ENCODE measurements at regions not wholly inside any gene's neighbourhood (a gene's known extent, or its start where the extent isn't known, plus 50 kb on each side); places are given as distances from the start of the nearest gene placed in this dataset.
A peak's percentile ranks its signal among the peaks of the same experiment; 100 is the strongest.

GRCh38 chr1:175841738-175842187, 98.4 kb upstream of the TNR start:
- in situ Hi-C loops (cut with HindIII; ENCODE audit: low pct_unique_long_range_greater_than_20kb, low sequenced_read_pairs), result no loop called here
- no peak for DNase-seq (ENCODE audit: low read depth, low spot score)

- in situ Hi-C loops (cut with HindIII; ENCODE audit: low pct_unique_long_range_greater_than_20kb, low sequenced_read_pairs), result no loop called here
- DNase-seq (ENCODE audit: low read depth, low spot score), result no peak
Observed at GRCh38 chr1:175840787-175841186, 97.4 kb upstream of the TNR start.

DNA sequence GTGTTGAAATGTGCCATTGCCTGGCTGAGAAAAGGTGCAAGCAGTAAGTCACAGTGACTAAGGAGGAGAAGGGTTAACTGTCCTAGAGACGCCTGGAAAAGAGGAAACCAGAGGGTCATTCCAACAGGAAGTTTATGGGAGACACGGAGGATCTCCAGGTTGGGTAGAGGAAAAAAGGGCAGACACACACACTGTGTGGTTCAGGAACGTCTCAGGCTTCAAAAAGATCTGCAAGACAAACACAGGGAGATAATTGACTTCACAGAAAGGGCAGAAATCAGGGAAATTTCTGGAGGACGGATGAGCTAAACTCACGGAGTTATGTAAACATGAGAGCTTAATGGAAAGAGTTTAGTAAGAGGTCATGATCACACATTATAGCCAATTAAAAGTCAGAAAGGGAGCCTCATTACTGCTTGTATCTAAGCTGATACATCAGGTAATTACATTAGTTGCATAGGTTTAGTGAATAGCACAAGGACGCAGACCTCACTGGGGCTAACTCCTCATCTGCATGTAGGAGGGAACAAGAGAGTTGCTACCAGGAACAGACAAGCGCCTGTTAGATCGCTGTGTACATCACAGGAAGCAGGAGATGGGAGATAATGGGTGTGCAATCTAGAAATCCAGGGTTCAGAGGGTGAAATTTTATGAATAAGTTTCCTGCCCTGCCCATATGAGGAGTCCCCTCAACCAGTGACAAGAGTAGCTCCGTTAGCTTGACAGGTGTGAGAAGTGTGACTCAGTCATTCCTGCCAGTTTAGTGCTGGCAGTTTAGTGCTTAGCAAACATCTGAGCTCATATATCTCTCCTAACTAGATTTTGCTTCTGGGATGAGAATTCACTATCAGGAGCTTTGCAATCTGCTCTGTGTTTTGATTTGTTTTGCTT, 96.6 kb upstream of the TNR start:
- DNase-seq (ENCODE audit: low read depth, low spot score), result no peak
- in situ Hi-C loops (cut with HindIII; ENCODE audit: low pct_unique_long_range_greater_than_20kb, low sequenced_read_pairs), result no loop called here

DNA sequence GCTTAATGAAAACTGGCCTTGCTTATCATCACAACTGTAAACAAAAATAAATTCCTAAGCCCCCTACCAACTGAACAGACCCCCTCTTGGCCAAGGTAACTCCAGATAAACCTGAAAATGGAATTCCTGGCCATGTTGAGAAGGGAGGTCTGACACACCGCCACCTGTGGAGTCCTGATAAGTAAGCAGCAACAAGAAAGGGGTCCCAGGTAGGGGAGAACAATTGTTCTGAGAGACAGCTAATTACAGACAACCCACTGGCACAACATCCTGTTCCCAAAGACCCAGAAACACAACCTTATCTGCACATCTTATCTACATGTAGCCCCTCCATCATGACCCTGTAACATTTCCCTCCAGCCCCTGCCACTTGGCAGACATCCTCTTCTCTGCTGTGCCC, 91.2 kb upstream of the TNR start:
- in situ Hi-C loops (cut with HindIII; ENCODE audit: low pct_unique_long_range_greater_than_20kb, low sequenced_read_pairs), result no loop called here

GRCh38 chr1:175833951-175834350, 90.6 kb upstream of the TNR start:
- no peak for DNase-seq (ENCODE audit: low read depth, low spot score)
- in situ Hi-C loops (cut with HindIII; ENCODE audit: low pct_unique_long_range_greater_than_20kb, low sequenced_read_pairs), result no loop called here

More for the DNA sequence above, 91.2 kb upstream of the TNR start:
- no peak for DNase-seq (ENCODE audit: low read depth, low spot score)

DNA sequence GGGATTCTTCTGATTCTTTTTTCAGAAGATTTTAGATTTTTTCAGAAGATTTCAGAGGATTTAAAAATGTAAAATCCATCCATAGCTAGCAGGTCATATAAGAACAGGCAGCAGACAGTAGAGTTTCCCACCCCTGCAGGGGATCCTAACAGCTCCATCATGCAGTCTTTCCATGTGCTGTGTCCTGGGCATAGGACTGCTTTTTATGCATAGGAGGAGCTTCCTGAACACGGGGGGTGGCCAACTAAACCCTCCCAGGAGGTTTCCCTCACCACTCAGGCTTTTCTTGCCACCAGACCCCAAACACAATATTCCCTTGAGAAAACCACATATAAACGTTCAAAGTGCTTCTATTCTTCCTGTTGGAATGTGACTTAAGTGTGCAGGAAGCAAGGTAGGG, 90.1 kb upstream of the TNR start:
- DNase-seq (ENCODE audit: low read depth, low spot score), result no peak
- in situ Hi-C loops (cut with HindIII; ENCODE audit: low pct_unique_long_range_greater_than_20kb, low sequenced_read_pairs), result no loop called here

DNA sequence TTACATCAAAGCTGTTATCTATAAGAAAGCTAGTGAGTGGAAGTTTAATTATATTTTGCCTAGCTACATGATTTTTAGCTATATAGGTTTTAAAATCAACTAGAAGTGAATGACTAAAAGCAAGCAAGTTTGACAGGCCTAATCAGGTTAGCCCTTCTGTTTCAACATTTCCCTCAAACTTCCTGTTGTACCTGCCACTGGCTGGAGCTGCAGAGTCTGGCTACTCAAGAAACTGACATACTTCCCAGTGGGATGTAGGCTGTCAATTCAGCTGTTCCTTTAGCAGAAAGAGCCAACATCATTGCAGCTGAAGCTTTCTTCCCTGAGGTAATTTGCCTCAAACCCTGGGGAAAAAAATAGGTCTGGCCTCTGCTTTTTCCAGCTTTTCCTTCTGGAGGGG, 87.1 kb upstream of the TNR start:
- in situ Hi-C loops (cut with HindIII; ENCODE audit: low pct_unique_long_range_greater_than_20kb, low sequenced_read_pairs), result no loop called here
- no peak for DNase-seq (ENCODE audit: low read depth, low spot score)

- in situ Hi-C loops (cut with HindIII; ENCODE audit: low pct_unique_long_range_greater_than_20kb, low sequenced_read_pairs), result no loop called here
Observed at GRCh38 chr1:175829845-175830244, 86.5 kb upstream of the TNR start.

DNA sequence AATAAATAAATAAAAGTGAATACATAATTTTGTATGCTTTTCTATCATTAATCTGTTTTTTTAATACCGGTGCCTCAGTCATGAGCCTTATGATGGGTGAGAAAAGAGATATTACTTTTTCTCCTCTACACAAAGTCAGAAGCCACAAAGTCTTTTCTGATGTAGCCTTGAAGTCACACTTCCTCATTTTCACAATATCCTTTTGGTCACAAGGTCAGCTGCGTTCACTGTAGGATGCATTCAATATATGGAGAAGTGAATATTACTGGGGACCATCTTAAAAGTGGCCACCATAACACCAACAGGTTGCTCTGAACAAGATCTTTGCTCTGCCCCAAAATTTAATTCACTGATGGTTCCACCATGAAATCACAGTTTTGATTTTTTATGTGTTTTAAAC, 83.3 kb upstream of the TNR start:
- in situ Hi-C loops (cut with HindIII; ENCODE audit: low pct_unique_long_range_greater_than_20kb, low sequenced_read_pairs), result no loop called here
- no peak for DNase-seq (ENCODE audit: low read depth, low spot score)

More at GRCh38 chr1:175829845-175830244, 86.5 kb upstream of the TNR start:
- DNase-seq (ENCODE audit: low read depth, low spot score), result no peak

- in situ Hi-C loops (cut with HindIII; ENCODE audit: low pct_unique_long_range_greater_than_20kb, low sequenced_read_pairs), result no loop called here
- peak; percentile 66 for DNase-seq (ENCODE audit: low read depth, low spot score)
Observed at GRCh38 chr1:175824079-175824478, 80.7 kb upstream of the TNR start.

GRCh38 chr1:175823406-175823805, 80.0 kb upstream of the TNR start:
- DNase-seq (ENCODE audit: low read depth, low spot score), result no peak
- in situ Hi-C loops (cut with HindIII; ENCODE audit: low pct_unique_long_range_greater_than_20kb, low sequenced_read_pairs), result no loop called here

DNA sequence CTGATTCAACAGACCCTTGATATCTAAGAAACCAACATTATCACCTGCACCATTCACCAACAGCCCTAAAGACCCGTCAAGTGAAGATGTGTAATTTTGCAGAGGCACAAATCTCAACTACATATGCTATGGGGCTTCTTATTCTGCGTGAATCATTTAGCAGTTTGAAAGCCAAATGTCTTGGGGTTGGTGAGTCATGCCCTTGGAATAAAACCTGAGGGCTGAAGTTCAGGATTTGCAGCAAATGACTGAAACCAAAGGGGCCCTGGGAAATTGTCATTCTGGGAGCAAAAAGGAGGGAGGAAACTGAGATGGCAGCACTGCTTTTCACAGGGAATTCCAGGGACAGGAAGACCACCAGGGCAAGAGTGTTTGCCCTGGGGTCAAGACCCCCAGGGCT, 79.2 kb upstream of the TNR start:
- no peak for DNase-seq (ENCODE audit: low read depth, low spot score)
- in situ Hi-C loops (cut with HindIII; ENCODE audit: low pct_unique_long_range_greater_than_20kb, low sequenced_read_pairs), result no loop called here

- DNase-seq (ENCODE audit: low read depth, low spot score), result no peak
- in situ Hi-C loops (cut with HindIII; ENCODE audit: low pct_unique_long_range_greater_than_20kb, low sequenced_read_pairs), result no loop called here
Observed at GRCh38 chr1:175820456-175821025, 77.1 kb upstream of the TNR start.

DNA sequence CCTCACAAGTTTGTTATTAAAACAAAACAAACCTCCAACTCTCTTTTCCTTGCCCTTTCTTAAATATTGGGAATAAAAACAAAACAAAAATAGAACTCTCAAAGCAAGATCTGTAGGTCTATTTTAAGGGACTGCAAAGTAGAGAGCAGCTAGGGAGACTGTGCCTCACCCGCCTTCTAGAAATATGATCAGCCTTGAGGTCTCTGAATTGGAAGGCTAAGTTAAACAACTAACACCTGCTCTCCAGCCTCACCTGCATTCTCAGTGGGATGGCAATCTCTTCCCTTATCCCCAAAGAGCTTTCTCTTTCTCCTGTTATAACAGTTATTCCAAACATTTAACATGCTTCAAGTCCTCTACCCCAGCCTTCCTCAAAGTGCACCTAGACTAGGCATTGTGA, 75.5 kb upstream of the TNR start:
- in situ Hi-C loops (cut with HindIII; ENCODE audit: low pct_unique_long_range_greater_than_20kb, low sequenced_read_pairs), result no loop called here
- no peak for DNase-seq (ENCODE audit: low read depth, low spot score)

DNA sequence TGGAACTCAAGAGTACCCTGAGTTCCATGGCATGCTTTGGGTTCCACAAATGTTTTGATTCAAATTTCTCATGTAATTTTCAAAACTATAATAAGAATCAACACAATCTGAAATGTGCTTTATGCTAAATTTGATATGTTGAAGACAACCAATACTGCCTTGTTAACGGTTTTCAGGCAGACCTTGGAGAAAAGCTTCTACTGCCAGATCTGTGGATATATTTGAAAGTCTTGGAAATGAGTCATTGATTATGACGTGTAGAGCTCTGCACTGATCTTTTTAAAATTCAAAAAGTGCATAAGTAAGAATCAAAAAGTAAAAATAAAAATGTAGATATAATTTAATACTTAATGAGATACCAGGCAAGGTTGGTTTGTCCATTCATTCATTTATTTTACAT, 74.0 kb upstream of the TNR start:
- no peak for DNase-seq (ENCODE audit: low read depth, low spot score)
- in situ Hi-C loops (cut with HindIII; ENCODE audit: low pct_unique_long_range_greater_than_20kb, low sequenced_read_pairs), result no loop called here

GRCh38 chr1:175814885-175815284, 71.5 kb upstream of the TNR start:
- in situ Hi-C loops (cut with HindIII; ENCODE audit: low pct_unique_long_range_greater_than_20kb, low sequenced_read_pairs), result no loop called here
- DNase-seq (ENCODE audit: low read depth, low spot score), result no peak

GRCh38 chr1:175812936-175813335, 69.5 kb upstream of the TNR start:
- in situ Hi-C loops (cut with HindIII; ENCODE audit: low pct_unique_long_range_greater_than_20kb, low sequenced_read_pairs), result no loop called here
- no peak for DNase-seq (ENCODE audit: low read depth, low spot score)

- DNase-seq (ENCODE audit: low read depth, low spot score), result no peak
- in situ Hi-C loops (cut with HindIII; ENCODE audit: low pct_unique_long_range_greater_than_20kb, low sequenced_read_pairs), result no loop called here
Observed at GRCh38 chr1:175810305-175810704, 66.9 kb upstream of the TNR start.

DNA sequence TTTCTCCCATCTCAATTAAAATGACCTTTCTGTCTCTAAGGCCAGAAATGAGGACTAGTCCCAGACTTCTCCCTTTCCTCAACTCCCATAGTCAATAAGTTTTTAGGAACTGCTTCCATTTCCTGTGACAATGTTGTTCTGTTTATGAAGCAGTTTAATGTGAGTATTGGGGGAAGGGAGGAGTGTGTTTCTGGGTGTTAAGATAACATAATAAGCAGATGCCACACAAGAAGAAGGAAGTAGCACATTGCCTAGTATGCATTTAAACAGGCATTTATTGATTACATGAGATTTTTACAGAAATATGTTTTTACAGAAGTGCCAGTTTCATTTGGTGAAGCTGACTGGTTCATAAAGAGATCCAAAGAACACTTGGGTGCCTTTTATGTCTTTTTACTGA, 65.6 kb upstream of the TNR start:
- no peak for DNase-seq (ENCODE audit: low read depth, low spot score)
- in situ Hi-C loops (cut with HindIII; ENCODE audit: low pct_unique_long_range_greater_than_20kb, low sequenced_read_pairs), result no loop called here

All from SK-MEL-5 (cell line).